ENCODE measurements at regions not wholly inside any gene's neighbourhood (a gene's known extent, or its start where the extent isn't known, plus 50 kb on each side); places are given as distances from the start of the nearest gene placed in this dataset.

DNA sequence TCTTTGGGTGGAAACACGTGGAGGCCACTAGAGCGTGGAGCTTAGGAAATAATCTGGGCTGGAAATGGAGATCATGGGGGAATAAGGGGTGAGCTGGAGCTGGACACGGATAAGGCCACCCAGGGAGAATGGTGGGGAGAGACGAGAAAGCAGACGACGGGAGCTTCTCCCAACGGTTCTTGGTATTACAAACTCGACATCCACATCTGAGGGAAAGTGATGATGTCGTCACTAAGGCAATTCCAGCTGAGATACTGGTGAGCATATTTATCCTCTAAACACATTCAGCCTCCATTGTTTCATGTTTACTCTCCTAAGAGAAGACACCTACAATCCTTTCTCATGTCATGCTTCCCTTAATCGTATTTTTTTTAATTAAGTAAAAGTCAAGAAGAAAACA, 50.2 kb upstream of the SNX9 start:
- no peak for DNase-seq (ENCODE audit: low read depth)

All from activated T-cell treated with anti-CD3 and anti-CD28 coated beads for 24 hours (primary cell).